Activated T-helper 1 cell treated with anti-CD3 and anti-CD28 coated beads, Interleukin-2, amount 50 U/mL, for 16 hours (primary cell): ENCODE measurements at regions not wholly inside any gene's neighbourhood (a gene's known extent, or its start where the extent isn't known, plus 50 kb on each side); places are given as distances from the start of the nearest gene placed in this dataset.

Source experiments
- DNase-seq, 2 donors: peaks; one replicate each; pipeline ENCODE4 v3.0.0-alpha.2; 2020; ENCODE audit warnings: low read depth in 1 of 2, low spot score in 1 of 2

DNA sequence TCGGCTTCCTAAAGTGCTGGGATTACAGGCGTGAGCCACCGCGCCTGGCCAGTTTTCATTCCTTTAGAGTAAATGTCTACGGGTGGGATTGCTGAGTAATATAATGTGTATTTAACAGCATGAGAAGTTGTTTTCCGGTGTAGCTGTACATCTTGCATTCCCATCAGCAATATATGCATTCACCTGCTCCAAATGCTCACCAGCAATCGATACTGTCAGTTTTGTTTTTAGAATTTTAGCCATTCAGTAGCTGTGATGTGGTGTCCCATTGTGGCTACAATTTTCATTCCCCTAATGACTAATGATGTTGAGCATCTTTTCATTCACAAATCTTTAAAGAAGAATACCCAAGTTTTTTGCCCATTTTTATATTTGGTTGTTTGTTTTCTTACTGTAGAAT lies 134.8 kb upstream of the RGMA start:
- no peak for DNase-seq

DNA sequence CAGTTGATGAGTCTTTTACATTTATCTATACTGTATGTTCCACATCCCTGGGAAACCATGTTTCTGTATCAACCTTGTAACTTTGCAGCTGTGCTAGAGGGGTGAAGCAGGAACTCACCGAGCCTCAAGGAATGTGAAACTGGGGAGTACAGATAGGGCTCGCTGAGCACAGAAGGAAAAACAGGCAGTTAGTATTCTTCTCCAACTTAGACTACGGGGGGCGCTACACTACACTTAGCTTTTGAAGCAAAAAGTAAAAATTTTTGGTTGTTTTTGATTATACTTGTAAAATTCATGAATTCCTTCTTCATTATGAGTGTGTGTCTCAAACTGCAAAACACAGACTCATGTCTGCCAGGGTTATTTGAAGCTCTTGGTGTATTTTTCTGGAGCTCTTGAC lies 132.7 kb upstream of the RGMA start:
- no peak for DNase-seq

DNA sequence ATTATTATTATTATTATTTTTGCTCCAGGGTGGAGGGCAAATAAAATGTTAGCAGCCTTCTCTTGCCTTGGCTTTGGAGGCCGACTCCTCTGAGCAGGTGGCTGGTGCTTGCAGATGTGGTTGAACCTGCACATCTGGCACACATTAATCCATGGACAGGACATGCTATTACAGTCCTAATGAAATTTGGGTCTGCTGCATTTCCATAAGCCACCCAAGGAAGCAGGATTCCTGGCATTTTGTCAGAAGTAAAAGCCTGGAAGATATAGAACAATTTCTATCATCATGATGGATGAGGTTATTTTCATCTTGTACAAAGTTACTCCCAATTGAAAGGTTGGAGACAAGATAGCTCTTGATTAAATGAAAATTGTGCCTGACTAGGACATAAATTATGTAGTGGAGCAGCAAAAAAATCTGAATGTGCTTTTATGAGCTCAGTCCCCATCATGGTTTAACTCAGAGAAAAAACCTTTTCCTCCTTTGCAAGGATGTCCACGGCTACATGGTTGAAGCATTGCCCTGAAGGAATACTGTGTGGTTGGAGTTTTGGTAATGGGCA lies 130.9 kb upstream of the RGMA start:
- DNase-seq, result no peak

DNA sequence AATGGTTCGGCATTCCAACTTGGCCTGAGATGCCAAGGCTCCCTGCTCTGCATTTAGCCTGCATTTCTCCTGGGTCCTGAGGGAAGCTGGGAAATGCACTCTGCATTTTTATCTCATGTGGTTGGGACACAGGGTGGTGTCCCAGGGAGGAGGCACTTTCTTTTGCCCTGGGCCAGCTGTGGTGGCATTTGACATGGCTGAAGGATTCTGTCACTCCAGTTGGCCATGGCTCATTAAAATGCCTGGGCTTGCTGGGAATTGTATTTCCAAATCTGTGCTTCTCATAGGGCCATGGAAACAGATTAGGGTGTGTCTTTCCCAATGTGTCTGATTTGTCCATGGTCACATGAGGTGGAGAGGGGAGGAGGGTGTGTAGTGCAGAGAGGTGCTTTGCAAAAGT lies 128.3 kb upstream of the RGMA start:
- DNase-seq, result no peak

DNA sequence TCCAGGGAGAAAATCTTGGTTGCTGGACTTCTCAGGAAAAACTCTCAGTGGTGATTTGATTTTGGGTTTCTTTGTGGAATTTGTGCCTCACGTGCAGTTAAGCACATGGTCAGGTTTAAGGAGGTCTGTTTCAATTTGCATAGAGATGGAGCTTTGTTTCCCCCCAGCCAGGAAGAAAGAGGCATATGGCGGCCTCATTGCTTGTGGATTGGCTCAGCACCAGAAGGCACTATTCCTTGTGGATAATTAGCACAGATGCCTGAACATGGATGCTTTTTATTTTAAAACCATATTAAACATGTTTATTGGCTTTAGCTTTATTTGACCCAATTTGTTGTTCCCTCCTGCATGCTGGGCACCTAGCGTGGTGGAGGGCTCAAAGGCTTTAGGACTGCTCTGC lies 125.1 kb upstream of the RGMA start:
- DNase-seq, result no peak

DNA sequence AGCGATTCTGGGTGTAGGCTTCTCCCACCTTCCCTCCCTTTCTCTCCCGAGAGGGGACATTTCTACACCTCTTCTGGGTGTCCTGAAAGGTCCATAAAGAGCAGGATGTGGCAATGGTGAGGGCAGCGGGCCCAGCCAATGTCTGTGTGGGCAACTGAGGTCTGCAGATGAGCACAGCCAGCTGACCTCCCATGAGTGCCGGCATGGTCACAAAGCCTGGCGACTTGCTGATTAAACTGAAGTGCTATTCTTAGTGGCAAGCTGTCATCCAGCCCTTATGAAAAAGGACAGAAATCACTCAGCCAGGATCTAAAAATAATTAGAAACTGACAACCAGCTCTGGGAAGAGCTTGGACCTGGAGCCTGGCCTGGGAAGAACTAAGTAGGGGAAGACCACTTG lies 124.3 kb upstream of the RGMA start:
- DNase-seq, result no peak

DNA sequence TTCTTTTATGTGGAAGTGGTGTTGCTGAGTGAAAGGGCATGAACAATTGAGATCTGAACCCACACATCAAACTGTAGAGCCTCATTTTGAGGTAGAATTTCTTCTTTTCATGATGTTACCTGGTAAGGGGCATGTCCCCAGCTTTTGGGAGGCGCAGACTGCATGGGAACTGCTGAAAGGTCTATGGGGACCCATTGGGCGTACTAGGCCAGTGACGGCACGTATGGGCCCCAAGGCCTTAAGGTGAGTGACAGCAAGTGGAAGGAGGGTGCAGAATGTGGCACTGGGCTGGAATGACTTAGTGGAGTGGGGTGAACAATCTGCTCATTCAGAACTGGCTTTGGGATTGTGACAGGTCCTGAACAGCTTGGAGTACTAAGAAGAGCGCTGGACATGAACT lies 123.6 kb upstream of the RGMA start:
- no peak for DNase-seq

DNA sequence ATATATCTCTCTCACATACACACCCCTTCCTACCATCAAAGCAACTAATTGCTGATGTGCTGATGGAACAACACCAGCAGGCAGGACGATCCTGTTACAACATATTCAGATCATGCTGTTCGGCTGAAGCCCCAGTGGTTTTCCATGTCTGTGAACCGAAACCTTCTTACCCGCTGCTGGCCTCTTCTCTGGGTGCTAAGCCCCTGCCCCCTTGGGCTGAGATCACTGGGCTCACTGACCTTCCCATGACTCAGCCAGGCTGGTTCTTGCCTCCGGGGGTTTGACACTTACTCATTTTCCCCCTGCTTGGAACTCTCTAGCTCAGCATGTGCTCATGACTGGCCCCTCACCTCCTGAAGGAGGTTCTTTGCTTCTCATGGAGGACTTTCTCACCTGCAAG lies 122.0 kb upstream of the RGMA start:
- DNase-seq, result no peak

DNA sequence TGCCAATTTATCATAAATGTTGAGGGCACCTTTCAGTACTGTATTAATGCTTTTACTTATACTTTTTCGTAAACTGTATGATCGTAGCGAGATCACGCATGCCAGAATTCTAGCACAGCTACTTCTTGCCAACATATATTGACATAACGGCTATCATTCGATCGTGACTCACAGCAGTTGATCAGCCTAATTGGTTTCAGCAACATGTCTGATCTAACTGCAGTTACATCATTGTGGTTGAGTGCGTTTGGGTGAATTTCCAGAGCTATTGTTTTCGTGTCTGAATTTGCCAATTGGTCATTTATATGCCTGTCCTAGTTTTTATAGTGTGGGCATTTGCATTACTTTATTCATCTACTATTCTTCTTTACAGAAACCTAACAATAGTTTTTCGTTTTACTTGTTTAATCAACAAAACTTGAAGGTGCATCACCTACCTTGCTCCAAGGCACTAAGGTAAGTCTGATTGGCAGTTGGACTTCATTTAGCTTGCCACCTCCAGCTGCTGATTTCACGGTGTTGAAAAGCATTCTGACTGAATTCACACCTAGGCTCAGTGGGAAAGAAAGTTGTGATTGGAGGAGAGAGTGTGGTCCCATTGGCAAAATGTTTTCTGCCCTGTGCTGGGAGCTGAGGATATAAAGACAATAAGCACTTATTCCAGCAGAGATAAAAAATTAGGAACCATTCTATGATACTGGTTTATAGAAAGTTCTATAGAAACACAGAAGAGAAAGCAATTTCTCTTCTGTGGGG lies 120.9 kb upstream of the RGMA start:
- no peak for DNase-seq

DNA sequence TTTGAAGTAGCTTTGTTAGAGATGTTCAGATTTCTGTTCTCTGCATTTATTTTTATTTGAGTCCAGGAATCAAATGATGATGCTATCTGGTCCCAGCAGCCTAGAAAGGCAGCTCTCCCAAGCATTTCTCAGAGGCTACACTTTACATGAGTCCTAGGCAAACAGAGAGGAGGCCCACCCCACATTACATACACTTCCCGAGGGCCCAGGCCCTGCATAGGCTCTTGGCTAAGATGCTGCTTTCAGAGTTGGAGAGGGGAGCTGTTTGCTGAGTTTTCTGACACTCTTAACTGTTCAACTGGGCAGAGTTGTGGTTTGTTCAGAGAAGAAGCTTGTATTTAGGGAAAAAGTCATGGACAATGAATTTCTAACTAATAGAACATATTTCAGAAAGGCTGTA lies 117.9 kb upstream of the RGMA start:
- no peak for DNase-seq

DNA sequence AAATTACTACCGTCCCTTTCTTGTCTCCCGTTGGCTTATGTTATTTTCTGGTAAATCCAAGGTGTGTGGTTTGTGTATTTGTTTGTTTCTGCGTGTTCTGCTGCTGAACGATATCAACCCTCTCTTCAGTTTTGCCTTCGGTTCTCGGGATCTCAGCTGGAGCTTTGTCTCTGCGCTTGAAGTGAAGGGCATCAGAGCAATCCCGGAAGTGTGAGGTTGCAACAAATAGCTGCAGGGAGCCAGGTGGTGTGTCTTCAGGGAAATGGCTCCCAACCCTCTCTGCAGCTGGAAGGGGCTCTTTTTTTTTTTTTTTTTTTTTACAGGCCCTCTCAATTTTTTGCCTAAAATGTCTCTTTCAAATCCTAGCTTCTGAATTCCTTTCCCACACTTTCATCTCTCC lies 116.4 kb upstream of the RGMA start:
- no peak for DNase-seq

DNA sequence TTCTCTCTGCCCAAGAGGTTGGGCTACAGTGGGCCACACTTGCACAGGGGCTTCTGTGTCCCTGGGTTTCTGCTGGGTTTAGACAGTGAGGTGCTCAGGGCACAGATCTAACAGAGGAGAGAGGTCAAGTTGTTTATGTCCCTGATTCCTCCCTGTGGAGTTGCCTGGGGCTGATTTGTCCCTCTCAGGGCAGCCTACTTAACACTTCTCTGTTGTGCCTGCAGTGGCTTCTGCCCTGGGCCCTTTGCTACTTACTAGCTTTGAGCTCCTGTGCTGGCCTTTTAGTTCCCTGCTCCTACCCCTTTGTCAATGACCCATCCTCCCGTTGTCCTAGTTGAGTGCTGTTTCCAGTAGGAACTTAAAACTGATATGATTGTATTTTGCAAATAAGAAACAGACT lies 114.0 kb upstream of the RGMA start:
- DNase-seq, result no peak

DNA sequence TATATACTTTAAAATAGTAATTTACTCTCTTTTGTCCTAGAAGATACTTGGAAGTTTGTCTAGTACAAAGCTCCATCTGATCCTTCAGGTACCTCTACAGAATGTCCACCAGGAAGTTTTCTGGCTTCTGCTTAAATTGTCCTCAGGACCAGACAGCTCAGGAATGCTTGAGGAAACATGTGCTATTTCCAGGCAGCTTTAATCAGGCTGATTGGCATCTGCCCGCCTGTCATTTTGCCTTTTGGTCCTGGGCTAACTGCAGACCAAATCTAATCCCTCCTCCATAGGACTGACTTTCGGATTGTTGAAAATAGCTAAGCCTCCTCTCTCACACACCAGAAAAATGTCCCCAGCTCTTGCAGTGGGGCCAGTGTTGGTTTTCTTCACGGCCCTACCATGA lies 113.4 kb upstream of the RGMA start:
- no peak for DNase-seq

DNA sequence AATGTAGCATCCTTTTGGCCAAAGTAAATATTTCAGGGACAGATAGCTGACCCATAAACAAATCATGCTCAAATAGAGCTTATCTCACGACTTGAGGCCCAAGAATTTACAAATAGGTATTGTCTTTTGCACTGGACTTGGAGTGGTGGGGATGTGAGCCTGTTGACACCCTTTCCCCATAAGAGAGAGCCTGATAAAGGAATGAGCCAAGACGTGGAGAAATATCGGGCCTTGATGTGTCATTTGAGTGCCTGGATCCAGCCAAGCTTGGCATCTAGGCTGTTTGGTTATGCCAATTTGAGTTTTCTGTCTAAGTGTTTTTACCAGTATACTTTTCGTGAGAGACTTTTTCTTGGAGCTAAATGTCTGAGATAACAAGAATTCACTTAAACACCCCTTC lies 112.9 kb upstream of the RGMA start:
- DNase-seq, result no peak

DNA sequence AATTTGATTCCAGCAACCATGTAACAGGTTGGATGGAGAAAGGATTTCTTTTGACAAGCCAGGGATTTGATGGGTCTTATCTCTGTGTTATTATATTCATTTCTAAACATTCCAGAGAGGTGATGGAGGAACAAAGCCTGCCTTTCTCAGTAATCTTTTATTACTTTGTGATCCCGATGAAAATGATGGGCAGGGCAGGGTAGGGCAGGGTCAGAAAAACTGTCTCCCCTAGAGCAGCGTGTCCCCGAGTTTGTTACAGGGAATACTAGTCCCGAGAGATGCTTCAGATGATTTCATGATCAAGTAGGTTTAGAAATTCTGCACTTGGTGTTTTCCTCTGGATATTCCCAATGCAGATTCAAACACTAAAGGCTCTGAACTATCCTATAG lies 111.8 kb upstream of the RGMA start:
- DNase-seq, result no peak

DNA sequence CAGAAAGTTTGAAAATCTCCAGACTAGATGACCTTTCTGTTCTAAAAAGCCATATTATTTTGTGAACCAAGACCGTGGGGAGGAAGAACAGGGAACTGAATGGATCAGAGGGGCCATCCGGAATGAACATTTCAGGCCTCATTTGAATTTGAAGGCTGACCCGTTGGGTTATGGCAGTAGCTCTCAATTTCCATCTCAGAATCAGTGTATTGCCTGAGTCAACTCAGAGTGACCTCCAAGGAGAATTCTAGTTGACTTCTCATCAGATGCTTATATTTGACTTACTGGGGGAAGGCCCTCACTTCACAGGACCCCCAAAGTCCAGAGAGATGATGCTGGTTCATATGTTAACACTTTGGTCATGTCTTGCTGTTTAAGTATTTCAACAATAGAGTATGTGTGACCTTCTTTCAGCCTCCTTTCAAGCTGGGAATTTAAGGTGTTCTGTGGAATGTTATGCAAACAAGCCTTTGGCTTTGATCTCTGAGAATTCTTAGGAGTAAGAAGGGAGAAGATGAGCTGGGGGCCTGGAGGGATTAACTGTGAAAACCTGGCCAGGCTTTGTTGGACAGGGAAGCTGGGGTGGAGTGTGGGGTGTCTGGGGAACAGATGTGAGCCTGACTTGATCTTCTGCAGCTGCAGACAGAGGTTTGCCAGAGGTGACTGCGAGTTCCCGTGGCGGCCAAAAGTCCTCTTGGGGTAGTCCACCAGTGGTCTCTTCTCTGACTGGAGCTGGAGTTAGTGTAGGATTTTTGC lies 111.2 kb upstream of the RGMA start:
- no peak for DNase-seq

DNA sequence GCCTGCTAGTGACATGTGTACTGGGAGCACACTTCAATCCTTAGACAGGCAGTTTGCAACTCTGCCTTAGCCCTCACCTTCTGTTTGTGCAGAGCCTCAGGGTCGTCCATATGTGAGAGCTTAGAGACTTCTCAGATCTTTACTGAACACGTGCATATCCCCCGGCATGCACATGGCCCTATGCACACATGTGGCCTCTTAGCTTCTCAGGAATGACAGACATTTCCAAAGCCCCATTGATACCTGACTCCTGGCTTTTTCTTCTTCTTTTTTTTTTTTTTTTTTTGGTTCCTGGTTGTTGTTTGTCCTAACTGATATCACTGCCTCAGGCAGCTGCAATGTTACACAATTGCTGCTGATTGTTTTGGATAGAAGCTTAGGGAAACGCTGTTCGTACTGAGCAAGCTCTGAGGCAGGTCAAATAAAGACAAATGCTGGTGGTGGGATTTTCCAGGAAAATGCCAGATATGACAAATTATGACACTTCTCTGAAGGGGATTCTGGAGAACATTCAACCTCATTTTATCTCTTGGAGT lies 107.2 kb upstream of the RGMA start:
- no peak for DNase-seq

DNA sequence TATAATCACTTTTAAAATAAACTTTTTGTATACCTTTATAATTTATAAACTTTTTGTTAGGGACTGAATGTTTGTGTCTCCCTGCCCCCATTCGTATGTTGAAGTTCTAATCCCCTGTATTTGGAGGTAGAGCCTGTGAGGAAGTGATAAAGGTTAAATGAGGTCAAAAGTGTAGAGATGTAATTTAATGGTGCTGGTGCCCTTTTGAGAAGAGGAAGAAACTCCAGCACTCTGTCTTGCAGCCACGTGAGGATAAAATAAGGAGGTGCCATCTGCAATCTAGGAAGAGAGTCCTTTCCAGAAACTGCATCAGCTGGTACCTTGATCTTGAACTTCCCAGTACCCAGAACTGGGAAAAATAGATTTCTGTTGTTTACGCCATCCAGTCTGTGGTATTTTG lies 106.1 kb upstream of the RGMA start:
- DNase-seq, result no peak

DNA sequence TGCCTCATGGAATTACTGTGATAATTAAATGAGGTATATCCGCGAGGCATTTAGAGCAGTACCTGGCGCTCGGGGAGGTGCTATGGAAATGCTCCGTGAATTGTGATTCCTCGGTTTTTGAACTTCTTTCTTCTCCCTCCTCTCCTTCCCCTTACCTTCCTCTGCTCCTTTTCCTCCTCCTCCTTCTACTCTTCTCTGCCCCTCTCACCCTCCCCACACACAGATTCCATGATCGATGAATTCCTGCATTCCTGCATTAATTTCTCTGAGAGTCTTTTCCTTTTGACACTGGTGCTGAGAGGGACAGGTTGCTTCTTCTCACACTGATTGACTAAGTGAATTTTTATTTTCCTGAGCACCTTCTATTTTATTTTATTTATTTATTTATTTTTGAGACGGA lies 101.2 kb upstream of the RGMA start:
- DNase-seq, result no peak

DNA sequence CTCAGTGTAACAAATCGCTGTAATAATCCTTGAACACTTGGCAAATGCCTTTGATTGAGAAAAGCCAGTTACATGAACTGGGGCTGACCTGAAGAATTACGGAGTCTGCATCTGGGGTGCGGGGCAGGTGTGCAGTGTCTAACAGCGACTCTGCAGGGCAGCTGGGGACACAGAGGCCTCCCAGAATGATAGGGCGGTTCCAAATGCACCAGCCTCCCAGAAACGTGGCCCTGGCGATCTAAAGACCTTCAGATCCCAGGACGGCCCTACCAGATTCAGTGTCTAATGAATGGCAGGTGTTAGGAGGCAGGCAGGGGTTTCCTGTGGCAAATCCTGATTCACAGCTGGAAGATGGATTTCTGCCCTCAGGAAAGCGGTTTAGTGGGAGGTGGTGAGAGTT lies 100.5 kb upstream of the RGMA start:
- no peak for DNase-seq

DNA sequence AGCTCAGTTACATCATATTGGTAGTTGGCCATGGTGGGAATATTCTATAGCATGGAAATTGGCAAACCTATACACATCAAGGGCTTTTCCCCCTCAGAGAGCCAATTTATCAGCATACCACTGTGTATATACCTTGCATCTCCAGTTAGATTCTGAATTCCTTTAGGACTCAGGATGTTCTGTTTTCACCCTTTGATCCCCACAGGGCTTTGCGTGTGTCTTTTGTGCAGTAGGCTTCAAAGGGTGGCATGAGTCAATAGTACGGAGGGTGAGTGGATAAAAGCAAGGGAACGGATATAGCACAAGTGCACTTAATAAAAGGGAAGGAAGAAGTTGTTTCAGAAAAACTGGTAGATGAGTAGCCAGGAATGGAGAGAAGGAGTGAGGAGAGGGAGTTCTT lies 99.2 kb upstream of the RGMA start:
- DNase-seq, result no peak

DNA sequence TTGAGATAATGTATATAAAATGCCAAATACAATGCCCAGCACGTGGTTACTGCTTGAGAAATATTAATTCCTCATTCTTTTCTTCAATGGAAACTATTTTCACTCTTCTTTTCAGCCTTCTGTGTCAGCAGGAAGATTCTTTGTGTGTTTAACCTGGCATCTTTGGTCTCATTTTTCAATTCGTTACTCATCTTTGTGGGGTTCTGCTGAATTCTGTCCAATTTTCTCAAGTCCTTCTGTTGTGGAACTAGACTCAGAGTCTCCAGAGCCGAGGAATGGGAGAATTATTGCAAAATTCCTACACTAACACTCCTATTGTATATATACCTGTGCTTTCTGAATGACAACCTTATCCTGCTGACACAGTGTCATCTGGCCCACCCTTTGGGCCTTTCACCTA lies 96.8 kb upstream of the RGMA start:
- DNase-seq, result no peak
